A673 (cell line): ENCODE measurements at regions not wholly inside any gene's neighbourhood (a gene's known extent, or its start where the extent isn't known, plus 50 kb on each side); places are given as distances from the start of the nearest gene placed in this dataset.

Source experiments
- BruUV-seq: library from RNA; stranded (reverse); fragments of 400-500 nt; replicated peaks from 2 replicates; lab custom pipeline; 2021; lab: Mats Ljungman, UMichigan
- CTCF ChIA-PET: fragments of 300-600 bp; sonication (Branson Sonifier 250); formaldehyde crosslinking; loops from one replicate; lab custom pipeline; 2022; ENCODE audit warnings: antibody characterized with exemption; lab: Charles Lee
- POLR2A ChIA-PET: fragments of 300-600 bp; sonication (Branson Sonifier 250); formaldehyde crosslinking; loops from one replicate; lab custom pipeline; 2022; ENCODE audit warnings: antibody characterized with exemption; ENCODE audit not compliant: low non-redundant PET; lab: Charles Lee
- DNase-seq: peaks from one replicate; pipeline ENCODE4 v3.0.0-alpha.2; 2015; ENCODE audit warnings: low spot score
- H3K27ac ChIP-seq: fragments of 200-600 bp; sonication (generic); 2 replicates; pipeline ENCODE4 v1.5.1; 2016; ENCODE audit warnings: mixed run types, low read depth, mild to moderate bottlenecking, mixed read lengths, antibody characterized with exemption, low read length; ENCODE audit not compliant: poor library complexity, severe bottlenecking
- H3K27me3 ChIP-seq: fragments of 200-600 bp; sonication (generic); replicated peaks from 2 replicates; pipeline ENCODE4 v1.6.1; 2017; ENCODE audit warnings: mixed run types, low read depth, mild to moderate bottlenecking, mixed read lengths, antibody characterized with exemption, low read length; ENCODE audit not compliant: insufficient read depth, poor library complexity
- H3K36me3 ChIP-seq: fragments of 200-600 bp; sonication (generic); 2 replicates; pipeline ENCODE4 v1.6.1; 2016; ENCODE audit warnings: mixed run types, mild to moderate bottlenecking, mixed read lengths, antibody characterized with exemption, low read length; ENCODE audit not compliant: insufficient read depth, poor library complexity, severe bottlenecking
- H3K4me1 ChIP-seq: fragments of 200-600 bp; sonication (generic); 2 replicates; pipeline ENCODE4 v1.6.1; 2017; ENCODE audit warnings: mixed run types, mild to moderate bottlenecking, mixed read lengths, antibody characterized with exemption, low read length; ENCODE audit not compliant: insufficient read depth, poor library complexity, severe bottlenecking
- H3K4me3 ChIP-seq: fragments of 200-600 bp; sonication (generic); 2 replicates; pipeline ENCODE4 v1.5.1; 2016; ENCODE audit warnings: low read depth, mixed run types, mild to moderate bottlenecking, mixed read lengths, low read length; ENCODE audit not compliant: poor library complexity, severe bottlenecking
- H3K9me3 ChIP-seq: fragments of 200-600 bp; sonication (generic); 2 replicates; pipeline ENCODE4 v1.6.1; 2016; ENCODE audit warnings: mixed run types, low read depth, mild to moderate bottlenecking, mixed read lengths, antibody characterized with exemption, low read length; ENCODE audit not compliant: poor library complexity, severe bottlenecking
- CTCF ChIP-seq: fragments of 300-800, 200-600 bp; sonication (generic); conservative IDR thresholded peaks from 2 replicates; pipeline ENCODE4 v1.5.1; 2017; ENCODE audit warnings: low read depth, mild to moderate bottlenecking, antibody characterized with exemption, low read length, moderate library complexity, mixed read lengths
- EZH2 ChIP-seq: fragments of 200-600 bp; sonication (generic); IDR thresholded peaks from 2 replicates; pipeline ENCODE4 v1.6.1; 2017; ENCODE audit warnings: borderline replicate concordance, low read depth, mild to moderate bottlenecking, mixed read lengths, antibody characterized with exemption, low read length; ENCODE audit not compliant: poor library complexity, severe bottlenecking
- intact Hi-C: fragments of 100-400 bp; cut with micrococcal nuclease; formaldehyde crosslinking; loops from one replicate; pipeline ENCODE4 v1.10.0; 2022; ENCODE audit not compliant: unreplicated experiment

GRCh38 chr3:159252274-159252673, 450.4 kb downstream of the MFSD1 start:
- H3K4me1 ChIP-seq, result no peaks in the 10 kb centered on the region
- no peak for TF ChIP-seq EZH2
- no peak for TF ChIP-seq CTCF
- POLR2A ChIA-PET, result no interaction called here
- H3K9me3 ChIP-seq, result peaks cover 4% of the 10 kb centered on the region
- intact Hi-C loops, result loop anchor here (2.0 to 5.0 kb wide), 3 partner anchors 120 to 405 kb away; no protein-coding TSS in a partner anchor
- no peaks in the 10 kb centered on the region for H3K36me3 ChIP-seq
- BruUV-seq, result no TSS peak
- CTCF ChIA-PET, result interaction anchor here (1.0 to 1.5 kb wide), 2 partner anchors 334 to 421 kb away, joined by 3 to 5 read pairs; no protein-coding TSS in a partner anchor
- DNase-seq, result no peak
- H3K27me3 ChIP-seq, result peaks cover 15% of the 10 kb centered on the region
- no peak overlapping the region for H3K27ac ChIP-seq
- no peak overlapping the region for H3K4me3 ChIP-seq

- Histone ChIP-seq H3K4me3 (no peak overlapping the region), H3K4me1 (no peaks in the 10 kb centered on the region), H3K9me3 (peaks cover 4% of the 10 kb centered on the region), H3K27me3 (peaks cover 15% of the 10 kb centered on the region), H3K36me3 (no peaks in the 10 kb centered on the region), H3K27ac (no peak overlapping the region)
- ChIA-PET POLR2A (no interaction called here), CTCF (interaction anchor here (1.5 kb wide), 1 partner anchor 335 kb away, joined by 5 read pairs; no protein-coding TSS in a partner anchor)
- intact Hi-C loops, result loop anchor here (2.0 to 5.0 kb wide), 3 partner anchors 121 to 406 kb away; no protein-coding TSS in a partner anchor
- no TSS peak for BruUV-seq
- DNase-seq, result peak; percentile 55
- TF ChIP-seq EZH2, result no peak
- TF ChIP-seq CTCF, result peak; percentile 70
Measured at GRCh38 chr3:159252772-159253384, 451.0 kb downstream of the MFSD1 start.

GRCh38 chr3:159253860-159254259, 452.0 kb downstream of the MFSD1 start:
- no peak for TF ChIP-seq CTCF
- no peak for TF ChIP-seq EZH2
- no peaks in the 10 kb centered on the region for H3K36me3 ChIP-seq
- H3K4me3 ChIP-seq, result no peak overlapping the region
- H3K4me1 ChIP-seq, result no peaks in the 10 kb centered on the region
- intact Hi-C loops, result loop anchor here (2.0 to 5.0 kb wide), 4 partner anchors 122 to 461 kb away; no protein-coding TSS in a partner anchor
- peaks cover 4% of the 10 kb centered on the region for H3K9me3 ChIP-seq
- no peak for DNase-seq
- ChIA-PET POLR2A (no interaction called here), CTCF (no interaction called here)
- H3K27ac ChIP-seq, result no peak overlapping the region
- peaks cover 15% of the 10 kb centered on the region for H3K27me3 ChIP-seq
- BruUV-seq, result no TSS peak
